Activated CD8-positive, alpha-beta T cell treated with anti-CD3 and anti-CD28 coated beads, Interleukin-2, amount 10 ng/mL, durations not matched to agents 7 days and 5 days (primary cell): ENCODE measurements at regions not wholly inside any gene's neighbourhood (a gene's known extent, or its start where the extent isn't known, plus 50 kb on each side); places are given as distances from the start of the nearest gene placed in this dataset.
A peak's percentile ranks its signal among the peaks of the same experiment; 100 is the strongest.

ENCODE experiments used
- ATAC-seq: fragments of 150-1000 bp; cut with Tn5 transposase; one replicate; pipeline ENCODE4 v1.10.0; 2021; ENCODE audit warnings: moderate library complexity
- CTCF ChIA-PET: fragments of 350-600 bp; sonication (Branson Sonifier 250); formaldehyde crosslinking; loops from one replicate; lab custom pipeline; 2021; ENCODE audit warnings: antibody characterized with exemption; lab: Charles Lee
- POLR2A ChIA-PET: fragments of 350-600 bp; sonication (Branson Sonifier 250); formaldehyde crosslinking; loops from one replicate; lab custom pipeline; 2021; ENCODE audit warnings: antibody characterized with exemption; lab: Charles Lee
- DNase-seq: peaks from one replicate; pipeline ENCODE4 v3.0.0-alpha.2; 2020
- H3K27ac Mint-ChIP-seq: one replicate; pipeline ENCODE4 v1.8.0; 2021; ENCODE audit warnings: mild to moderate bottlenecking, mixed read lengths
- H3K27me3 Mint-ChIP-seq: one replicate; pipeline ENCODE4 v1.8.0; 2021; ENCODE audit warnings: low read depth, mixed read lengths
- H3K36me3 Mint-ChIP-seq: one replicate; pipeline ENCODE4 v1.8.0; 2021; ENCODE audit warnings: low read depth, mixed read lengths
- H3K4me1 Mint-ChIP-seq: one replicate; pipeline ENCODE4 v1.8.0; 2021; ENCODE audit warnings: low read depth, mixed read lengths
- H3K4me3 Mint-ChIP-seq: one replicate; pipeline ENCODE4 v1.8.0; 2021; ENCODE audit warnings: mild to moderate bottlenecking, mixed read lengths
- H3K9me3 Mint-ChIP-seq: one replicate; pipeline ENCODE4 v1.8.0; 2022; ENCODE audit warnings: mixed read lengths; ENCODE audit not compliant: insufficient read depth

- ATAC-seq (no peak), DNase-seq (peak; percentile 12)
- Mint-ChIP-seq H3K27ac (peak overlapping the region; percentile 96), H3K4me1 (peaks cover 73% of the 10 kb centered on the region), H3K27me3 (no peaks in the 10 kb centered on the region), H3K9me3 (peaks cover 14% of the 10 kb centered on the region), H3K4me3 (peak overlapping the region; percentile 63), H3K36me3 (peaks cover 35% of the 10 kb centered on the region)
- POLR2A ChIA-PET: interaction anchor here (0.7 to 4.7 kb wide), 5 partner anchors 15 to 95 kb away, joined by 3 to 51 read pairs (median 6); partner anchors contain the start of gene SP4
- CTCF ChIA-PET: interaction anchor here (1.1 to 1.8 kb wide), 10 partner anchors 13 to 99 kb away, joined by 3 to 16 read pairs (median 4); no protein-coding TSS in a partner anchor
Measured at GRCh38 chr7:21353388-21353780, 74.5 kb upstream of the SP4 start.

- CTCF ChIA-PET: no interaction called here
- ATAC-seq (no peak), DNase-seq (no peak)
- Mint-ChIP-seq H3K36me3 (peaks cover 38% of the 10 kb centered on the region), H3K27ac (peak overlapping the region; percentile 96), H3K27me3 (no peaks in the 10 kb centered on the region), H3K4me1 (peaks cover 81% of the 10 kb centered on the region), H3K9me3 (peaks cover 9% of the 10 kb centered on the region), H3K4me3 (no peak overlapping the region)
- POLR2A ChIA-PET: interaction anchor here (4.7 kb wide), 1 partner anchor 73 kb away, joined by 51 read pairs; the partner anchor contains the start of gene SP4
Measured at GRCh38 chr7:21354284-21354683, 73.6 kb upstream of the SP4 start.

GRCh38 chr7:21355406-21355874, 72.4 kb upstream of the SP4 start:
- H3K4me3 Mint-ChIP-seq: peak overlapping the region; percentile 45
- ChIA-PET CTCF (interaction anchor here (0.9 to 1.9 kb wide), 5 partner anchors 17 to 94 kb away, joined by 3 to 7 read pairs (median 3); no protein-coding TSS in a partner anchor), POLR2A (interaction anchor here (0.8 to 4.7 kb wide), 3 partner anchors 17 to 73 kb away, joined by 3 to 51 read pairs (median 6); partner anchors contain the start of gene SP4)
- ATAC-seq (peak; percentile 75), DNase-seq (peak; percentile 84)
- H3K27ac Mint-ChIP-seq: peak overlapping the region; percentile 96
- H3K36me3 Mint-ChIP-seq: peaks cover 39% of the 10 kb centered on the region
- no peaks in the 10 kb centered on the region for H3K27me3 Mint-ChIP-seq
- H3K9me3 Mint-ChIP-seq: peaks cover 5% of the 10 kb centered on the region
- H3K4me1 Mint-ChIP-seq: peaks cover 89% of the 10 kb centered on the region

GRCh38 chr7:21356616-21357015, 71.3 kb upstream of the SP4 start:
- peak overlapping the region; percentile 96 for H3K27ac Mint-ChIP-seq
- ChIA-PET CTCF (interaction anchor here (1.1 to 1.9 kb wide), 3 partner anchors 19 to 70 kb away, joined by 3 to 7 read pairs (median 4); no protein-coding TSS in a partner anchor), POLR2A (no interaction called here)
- peaks cover 93% of the 10 kb centered on the region for H3K4me1 Mint-ChIP-seq
- DNase-seq: no peak
- no peak for ATAC-seq
- no peak overlapping the region for H3K4me3 Mint-ChIP-seq
- peaks cover 11% of the 10 kb centered on the region for H3K9me3 Mint-ChIP-seq
- H3K27me3 Mint-ChIP-seq: no peaks in the 10 kb centered on the region
- H3K36me3 Mint-ChIP-seq: peaks cover 44% of the 10 kb centered on the region

- H3K4me1 Mint-ChIP-seq: peaks cover 96% of the 10 kb centered on the region
- no peak for ATAC-seq
- peaks cover 44% of the 10 kb centered on the region for H3K36me3 Mint-ChIP-seq
- peaks cover 11% of the 10 kb centered on the region for H3K9me3 Mint-ChIP-seq
- ChIA-PET POLR2A (no interaction called here), CTCF (interaction anchor here (0.9 to 1.1 kb wide), 3 partner anchors 38 to 95 kb away, joined by 3 to 7 read pairs (median 3); no protein-coding TSS in a partner anchor)
- no peak for DNase-seq
- H3K4me3 Mint-ChIP-seq: no peak overlapping the region
- peak overlapping the region; percentile 71 for H3K27ac Mint-ChIP-seq
- H3K27me3 Mint-ChIP-seq: no peaks in the 10 kb centered on the region
Measured at GRCh38 chr7:21357151-21358097, 70.5 kb upstream of the SP4 start.

GRCh38 chr7:21358648-21359047, 69.2 kb upstream of the SP4 start:
- ATAC-seq: no peak
- H3K27me3 Mint-ChIP-seq: no peaks in the 10 kb centered on the region
- H3K9me3 Mint-ChIP-seq: peaks cover 14% of the 10 kb centered on the region
- ChIA-PET CTCF (interaction anchor here (0.9 to 1.4 kb wide), 3 partner anchors 12 to 96 kb away, joined by 3 to 4 read pairs (median 3); no protein-coding TSS in a partner anchor), POLR2A (interaction anchor here (1.3 kb wide), 1 partner anchor 68 kb away, joined by 4 read pairs; no protein-coding TSS in a partner anchor)
- peaks cover 44% of the 10 kb centered on the region for H3K36me3 Mint-ChIP-seq
- DNase-seq: no peak
- no peak overlapping the region for H3K27ac Mint-ChIP-seq
- H3K4me1 Mint-ChIP-seq: peaks cover 85% of the 10 kb centered on the region
- H3K4me3 Mint-ChIP-seq: no peak overlapping the region

GRCh38 chr7:21359163-21359562, 68.7 kb upstream of the SP4 start:
- CTCF ChIA-PET: interaction anchor here (0.9 to 1.4 kb wide), 2 partner anchors 12 to 97 kb away, joined by 3 to 4 read pairs; no protein-coding TSS in a partner anchor
- Mint-ChIP-seq H3K4me1 (peaks cover 81% of the 10 kb centered on the region), H3K4me3 (no peak overlapping the region), H3K27me3 (no peaks in the 10 kb centered on the region), H3K36me3 (peaks cover 43% of the 10 kb centered on the region), H3K27ac (peak overlapping the region; percentile 39), H3K9me3 (peaks cover 15% of the 10 kb centered on the region)
- ATAC-seq: no peak
- no peak for DNase-seq
- POLR2A ChIA-PET: interaction anchor here (0.6 to 1.3 kb wide), 2 partner anchors 20 to 68 kb away, joined by 3 to 4 read pairs; no protein-coding TSS in a partner anchor

GRCh38 chr7:21361413-21362125, 66.3 kb upstream of the SP4 start:
- peaks cover 44% of the 10 kb centered on the region for H3K36me3 Mint-ChIP-seq
- ChIA-PET POLR2A (no interaction called here), CTCF (interaction anchor here (0.8 to 2.6 kb wide), 4 partner anchors 9 to 24 kb away, joined by 3 to 8 read pairs (median 4); no protein-coding TSS in a partner anchor)
- H3K27me3 Mint-ChIP-seq: no peaks in the 10 kb centered on the region
- ATAC-seq (peak; percentile 63), DNase-seq (no peak)
- H3K9me3 Mint-ChIP-seq: peaks cover 21% of the 10 kb centered on the region
- H3K27ac Mint-ChIP-seq: peak overlapping the region; percentile 83
- no peak overlapping the region for H3K4me3 Mint-ChIP-seq
- H3K4me1 Mint-ChIP-seq: peaks cover 71% of the 10 kb centered on the region

- no peak for ATAC-seq
- no peak overlapping the region for H3K27ac Mint-ChIP-seq
- POLR2A ChIA-PET: interaction anchor here (2.1 kb wide), 1 partner anchor 63 kb away, joined by 5 read pairs; the partner anchor contains the start of gene SP4
Measured at GRCh38 chr7:21364801-21365271, 63.0 kb upstream of the SP4 start.

GRCh38 chr7:21365866-21366624, 61.8 kb upstream of the SP4 start:
- no peaks in the 10 kb centered on the region for H3K27me3 Mint-ChIP-seq
- peaks cover 48% of the 10 kb centered on the region for H3K4me1 Mint-ChIP-seq
- peak overlapping the region; percentile 32 for H3K27ac Mint-ChIP-seq
- no peak for ATAC-seq
- peaks cover 30% of the 10 kb centered on the region for H3K36me3 Mint-ChIP-seq
- ChIA-PET CTCF (interaction anchor here (1.6 kb wide), 1 partner anchor 104 kb away, joined by 4 read pairs; no protein-coding TSS in a partner anchor), POLR2A (interaction anchor here (2.1 kb wide), 1 partner anchor 62 kb away, joined by 5 read pairs; the partner anchor contains the start of gene SP4)
- H3K4me3 Mint-ChIP-seq: no peak overlapping the region
- DNase-seq: no peak
- H3K9me3 Mint-ChIP-seq: peaks cover 29% of the 10 kb centered on the region

More at GRCh38 chr7:21364801-21365271, 63.0 kb upstream of the SP4 start:
- CTCF ChIA-PET: interaction anchor here (0.7 to 1.6 kb wide), 3 partner anchors 27 to 103 kb away, joined by 3 to 4 read pairs (median 3); no protein-coding TSS in a partner anchor
- no peak overlapping the region for H3K4me3 Mint-ChIP-seq
- H3K36me3 Mint-ChIP-seq: peaks cover 34% of the 10 kb centered on the region
- peaks cover 29% of the 10 kb centered on the region for H3K9me3 Mint-ChIP-seq
- peaks cover 55% of the 10 kb centered on the region for H3K4me1 Mint-ChIP-seq
- H3K27me3 Mint-ChIP-seq: no peaks in the 10 kb centered on the region
- DNase-seq: no peak
